ENCODE measurements at regions not wholly inside any gene's neighbourhood (a gene's known extent, or its start where the extent isn't known, plus 50 kb on each side); places are given as distances from the start of the nearest gene placed in this dataset.

DNA sequence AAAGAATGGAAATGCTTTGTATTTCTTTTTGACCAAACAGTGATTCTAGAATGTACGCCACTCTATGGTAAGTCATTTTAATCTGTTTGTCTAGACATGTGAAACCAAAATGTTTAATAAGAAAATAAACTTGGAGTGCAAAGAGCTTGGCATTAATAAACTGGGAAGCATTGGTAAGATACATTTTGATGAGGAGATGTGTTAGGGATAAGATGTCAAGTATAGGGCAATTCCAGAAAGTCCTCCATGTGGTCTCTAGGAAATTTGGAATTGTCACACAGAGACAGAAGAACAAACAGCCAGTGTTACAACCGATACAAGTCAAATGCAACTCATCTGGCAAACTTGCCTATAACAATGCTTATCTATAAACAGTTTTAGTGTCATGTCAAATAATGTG is 410.7 kb upstream of the SEMA3A start:
- no peak for DNase-seq (ENCODE audit: extremely low read depth in 1 of 11, low read depth in 9 of 11, low spot score in 4 of 11)

DNA sequence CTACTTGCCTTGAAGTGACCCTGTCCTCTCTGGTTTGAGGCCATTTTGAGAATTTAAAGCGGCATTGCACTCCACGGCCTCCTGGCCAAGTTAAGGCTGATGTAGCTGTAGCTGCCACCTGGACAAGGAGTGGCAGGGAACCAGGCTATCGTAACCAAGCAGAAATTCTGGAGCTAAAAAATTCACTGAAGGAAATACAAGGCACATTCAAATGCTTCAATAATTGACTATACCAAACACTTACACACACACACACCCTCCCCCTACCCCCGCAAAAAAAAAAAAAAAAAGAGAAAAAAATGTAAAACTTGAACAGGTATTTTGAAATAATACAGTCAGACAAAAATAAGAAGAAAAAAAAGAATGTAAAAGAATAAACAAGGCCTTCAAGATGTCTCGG is 409.0 kb upstream of the SEMA3A start:
- DNase-seq (ENCODE audit: extremely low read depth in 1 of 11, low read depth in 9 of 11, low spot score in 4 of 11), result no peak

DNA sequence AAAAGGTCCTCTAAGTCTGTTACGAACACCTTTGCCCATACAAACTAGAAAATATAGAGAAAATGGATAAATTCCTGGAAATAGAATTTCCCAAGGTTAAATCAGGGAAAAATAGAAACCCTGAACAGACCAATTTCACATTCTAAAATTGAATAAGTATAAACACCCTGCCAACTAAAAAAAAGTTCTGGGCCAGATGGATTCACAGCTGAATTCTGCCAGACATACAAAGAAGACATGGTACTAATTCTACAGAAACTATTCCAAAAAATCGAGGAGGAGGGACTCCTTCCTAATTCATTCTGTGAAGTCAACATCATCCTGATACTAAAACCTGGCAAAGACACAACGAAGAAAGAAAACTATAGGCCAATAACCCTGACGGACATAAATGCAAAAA is 400.4 kb upstream of the SEMA3A start:
- DNase-seq (ENCODE audit: extremely low read depth in 1 of 11, low read depth in 9 of 11, low spot score in 4 of 11), result no peak

DNA sequence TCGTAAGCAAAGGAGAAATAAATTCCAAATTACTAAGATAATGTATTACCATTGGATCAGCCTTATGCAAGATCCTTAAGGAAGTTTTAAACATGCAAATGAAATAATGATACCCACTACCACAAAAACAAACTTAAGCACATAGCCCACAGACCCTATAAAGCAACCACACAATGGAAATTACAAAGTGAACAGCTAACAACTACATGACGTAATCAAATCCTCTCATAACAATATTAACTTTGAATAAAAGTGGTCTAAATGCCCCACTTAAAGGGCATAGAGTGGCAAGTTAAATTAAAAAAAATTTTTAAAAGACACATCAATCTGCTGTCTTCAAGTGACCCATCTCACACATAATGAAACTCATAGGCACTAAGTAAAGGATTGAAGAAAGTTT is 397.3 kb upstream of the SEMA3A start:
- DNase-seq (ENCODE audit: extremely low read depth in 1 of 11, low read depth in 9 of 11, low spot score in 4 of 11), result no peak

DNA sequence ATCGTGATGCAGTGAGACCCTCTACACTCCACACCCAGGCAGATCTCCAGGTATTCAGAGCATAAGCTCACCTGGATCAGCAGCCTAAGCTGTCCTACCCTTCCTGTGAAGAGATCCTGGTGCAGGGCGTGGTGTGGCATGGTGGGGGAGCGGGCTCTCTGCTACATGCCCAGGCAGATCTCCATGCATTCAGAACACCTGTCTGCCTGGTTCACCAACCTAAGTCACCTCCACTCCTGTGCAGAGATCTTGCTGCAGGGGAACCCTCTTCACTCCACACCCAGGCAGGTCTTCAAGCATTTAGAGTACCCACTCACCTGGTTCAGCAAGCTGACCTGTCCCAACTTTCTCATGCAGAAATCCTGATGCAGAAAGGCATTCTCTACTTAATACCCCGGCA is 394.4 kb upstream of the SEMA3A start:
- DNase-seq (ENCODE audit: extremely low read depth in 1 of 11, low read depth in 9 of 11, low spot score in 4 of 11), result no peak

DNA sequence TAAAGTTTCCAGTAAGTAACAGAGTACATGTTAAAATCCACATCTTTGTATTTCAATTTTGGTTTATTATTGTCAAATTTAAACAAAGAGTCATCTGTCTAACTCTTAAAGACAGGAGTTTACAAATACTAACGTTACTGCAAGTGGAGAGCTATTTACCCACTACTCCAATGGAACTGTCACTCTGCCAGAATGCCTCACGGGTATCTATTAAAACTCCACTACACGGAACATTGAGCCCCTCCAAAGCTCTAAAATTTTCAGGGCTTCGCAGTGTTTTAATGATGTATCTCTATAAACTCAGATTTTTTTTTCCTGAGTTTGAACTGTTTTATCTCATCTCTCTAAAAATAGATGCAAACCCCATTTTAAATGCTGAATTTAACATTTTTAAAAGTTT is 388.7 kb upstream of the SEMA3A start:
- no peak for DNase-seq (ENCODE audit: extremely low read depth in 1 of 11, low read depth in 9 of 11, low spot score in 4 of 11)

DNA sequence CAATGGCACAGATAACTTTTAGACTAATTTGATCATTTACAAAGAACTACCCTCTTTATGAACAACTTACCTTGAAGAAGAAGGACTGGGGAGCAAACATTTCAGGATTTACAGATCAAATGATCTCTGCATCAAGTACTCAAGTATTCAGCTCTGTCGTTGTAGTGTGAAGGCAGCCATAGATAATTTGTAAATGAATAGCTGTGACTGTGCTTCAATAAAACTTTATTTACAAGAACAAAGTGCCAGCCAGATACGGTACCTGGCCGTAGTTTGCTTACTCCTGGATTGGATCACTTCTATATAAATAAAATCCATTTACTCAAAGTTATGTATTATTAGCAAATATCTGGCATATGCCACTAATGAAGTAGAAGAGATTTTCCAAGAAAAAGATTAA is 388.2 kb upstream of the SEMA3A start:
- no peak for DNase-seq (ENCODE audit: extremely low read depth in 1 of 11, low read depth in 9 of 11, low spot score in 4 of 11)

DNA sequence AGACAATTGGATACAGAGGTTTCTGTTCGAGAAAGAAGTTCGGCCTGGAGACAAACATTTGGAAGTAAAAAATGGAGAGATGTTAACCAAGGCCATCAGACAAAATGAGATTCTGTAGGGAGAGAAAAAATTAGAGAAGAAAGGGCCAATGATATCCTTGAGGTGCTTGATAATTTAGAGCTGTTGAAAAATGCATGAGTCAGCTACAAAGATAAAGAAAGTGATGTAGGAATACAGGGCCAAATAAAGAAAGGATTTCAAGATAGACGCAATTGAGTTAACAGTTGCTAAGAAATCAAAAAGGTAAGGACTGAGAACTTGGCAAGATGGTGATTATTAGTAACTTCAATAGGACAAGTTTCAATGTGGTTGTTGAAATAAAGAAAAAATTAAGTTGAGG is 384.2 kb upstream of the SEMA3A start:
- DNase-seq (ENCODE audit: extremely low read depth in 1 of 11, low read depth in 9 of 11, low spot score in 4 of 11), result no peak

DNA sequence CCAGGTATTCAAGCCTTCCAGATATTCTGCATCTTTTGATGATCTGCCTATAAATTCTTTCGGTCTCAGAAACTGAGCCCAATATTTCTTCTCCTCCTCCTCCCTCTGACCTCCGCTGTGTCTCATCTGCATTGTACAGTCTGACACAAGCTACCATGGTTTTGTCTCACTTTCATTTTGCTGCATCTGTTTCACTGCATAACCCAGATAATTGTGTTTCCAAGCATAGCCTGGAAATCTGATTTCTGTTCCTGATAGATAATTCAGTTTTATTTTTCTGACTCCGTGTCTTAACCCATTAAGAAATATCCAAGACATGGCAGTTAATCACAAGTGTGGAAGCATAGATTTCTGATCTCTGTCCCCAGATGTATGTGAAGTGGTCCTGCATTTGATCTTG is 374.2 kb upstream of the SEMA3A start:
- DNase-seq (ENCODE audit: extremely low read depth in 1 of 11, low read depth in 9 of 11, low spot score in 4 of 11), result no peak

DNA sequence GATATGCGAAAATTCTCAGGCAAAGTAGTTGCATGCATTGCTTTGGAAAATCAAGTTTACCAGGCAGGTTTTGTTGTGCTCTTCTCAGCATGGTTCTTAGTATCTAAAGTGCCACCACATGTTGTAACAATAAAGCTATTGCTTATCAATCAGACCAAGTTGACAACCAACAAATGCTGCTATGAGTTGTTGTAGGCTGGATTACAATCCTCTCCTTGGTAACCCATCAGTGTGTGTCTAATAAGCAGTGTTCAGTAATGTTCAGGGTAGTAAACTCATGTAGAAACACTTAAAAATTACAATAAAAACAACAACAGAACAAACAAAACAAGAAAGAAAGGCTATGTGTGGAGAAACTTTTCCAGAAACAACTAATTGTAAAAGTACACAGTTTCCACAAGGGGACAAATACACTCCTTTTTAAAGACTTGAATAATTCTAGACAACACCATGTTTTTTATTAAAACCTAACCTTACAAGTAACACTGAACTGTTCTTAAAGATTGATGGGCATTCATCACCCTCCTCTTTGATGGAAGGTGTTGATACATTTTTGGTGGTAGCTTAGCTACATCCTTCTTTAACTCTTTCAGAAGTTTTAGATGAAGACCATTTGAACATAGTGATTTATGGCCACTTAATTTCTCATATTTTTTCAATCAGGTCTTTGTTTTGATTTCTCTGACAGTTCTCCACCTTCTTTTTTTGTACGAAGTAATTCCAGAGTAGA is 370.9 kb upstream of the SEMA3A start:
- no peak for DNase-seq (ENCODE audit: extremely low read depth in 1 of 11, low read depth in 9 of 11, low spot score in 4 of 11)

DNA sequence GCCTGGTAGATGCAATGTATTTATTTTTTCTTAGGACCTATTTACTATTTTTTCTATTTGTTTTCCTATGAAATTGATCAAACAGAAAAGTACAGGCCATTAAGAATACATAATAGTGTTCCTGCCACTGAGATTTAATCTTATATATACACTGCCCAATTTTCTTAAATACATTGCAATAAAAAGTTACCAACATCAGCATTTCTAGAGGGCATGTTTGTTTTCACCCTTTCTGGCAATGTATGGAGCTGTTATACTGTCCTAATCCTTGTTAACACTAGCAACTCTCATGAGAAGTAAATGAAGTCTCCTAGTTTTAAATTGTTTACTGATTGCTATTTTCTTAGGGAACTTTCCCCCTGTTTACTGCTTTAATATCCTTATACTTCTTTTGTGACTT is 359.1 kb upstream of the SEMA3A start:
- no peak for DNase-seq (ENCODE audit: extremely low read depth in 1 of 11, low read depth in 9 of 11, low spot score in 4 of 11)

DNA sequence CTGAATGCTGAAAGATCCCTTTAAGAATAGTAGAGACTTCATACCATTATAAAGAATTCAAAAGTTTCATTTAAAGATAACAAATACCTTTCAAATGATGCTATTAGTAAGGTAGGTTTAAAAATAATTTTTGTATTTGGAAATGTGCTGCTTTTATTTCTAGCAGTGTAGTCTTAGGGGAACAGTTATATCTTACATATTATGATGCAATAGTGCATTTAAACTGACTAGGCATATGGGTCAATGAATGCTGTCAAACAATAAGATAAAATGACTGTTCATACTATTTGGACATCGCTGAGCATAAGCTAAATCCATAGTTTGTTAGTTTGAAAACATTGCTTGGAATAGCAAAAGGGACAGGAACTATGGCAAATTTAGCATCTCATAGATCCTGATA is 354.8 kb upstream of the SEMA3A start:
- DNase-seq (ENCODE audit: extremely low read depth in 1 of 11, low read depth in 9 of 11, low spot score in 4 of 11), result no peak

DNA sequence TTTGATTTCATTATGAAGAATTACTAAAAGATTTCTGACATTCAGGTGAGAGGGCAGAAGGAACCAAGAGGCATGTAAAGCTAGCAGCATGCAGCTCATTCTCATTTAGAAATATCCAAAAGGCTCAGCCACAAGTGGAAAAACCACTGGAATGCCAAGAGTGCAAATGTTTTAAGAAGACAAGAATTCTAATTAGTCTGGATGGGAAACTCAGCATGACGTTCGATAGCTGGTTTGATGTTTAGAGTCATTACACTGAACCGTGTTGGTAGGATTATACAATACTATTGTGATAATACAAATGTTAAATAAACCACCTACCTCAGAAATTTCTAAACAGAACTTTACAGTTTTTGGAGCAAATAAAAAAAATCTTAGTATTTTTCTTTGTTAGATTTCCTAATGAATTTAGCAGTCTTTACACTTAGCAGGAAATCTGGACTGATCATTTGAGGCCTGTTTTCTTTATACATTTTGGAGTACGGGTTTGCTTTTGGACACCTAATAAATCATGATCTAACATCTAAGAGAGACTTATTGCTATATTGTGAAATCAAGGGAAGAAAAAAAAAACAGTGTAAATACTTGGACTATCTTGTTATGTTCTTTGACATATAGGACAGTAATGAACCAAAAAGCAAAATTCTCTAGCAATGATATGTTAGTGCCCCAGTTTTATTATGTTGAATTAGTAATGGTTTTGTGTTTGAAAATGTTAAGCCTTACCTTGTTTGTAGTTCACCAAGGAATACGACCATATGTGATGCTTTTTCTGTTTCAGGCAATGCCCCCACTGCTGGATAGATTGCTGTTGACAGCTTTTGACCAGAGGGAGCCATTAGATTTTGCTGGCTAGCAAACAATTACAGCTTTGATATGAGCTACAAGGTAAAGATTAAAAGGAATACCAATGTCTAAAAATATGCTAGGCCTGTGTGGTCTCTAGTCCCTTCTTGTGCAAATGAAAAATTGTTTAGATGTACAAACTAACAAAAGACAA is 354.1 kb upstream of the SEMA3A start:
- DNase-seq (ENCODE audit: extremely low read depth in 1 of 11, low read depth in 9 of 11, low spot score in 4 of 11), result no peak

DNA sequence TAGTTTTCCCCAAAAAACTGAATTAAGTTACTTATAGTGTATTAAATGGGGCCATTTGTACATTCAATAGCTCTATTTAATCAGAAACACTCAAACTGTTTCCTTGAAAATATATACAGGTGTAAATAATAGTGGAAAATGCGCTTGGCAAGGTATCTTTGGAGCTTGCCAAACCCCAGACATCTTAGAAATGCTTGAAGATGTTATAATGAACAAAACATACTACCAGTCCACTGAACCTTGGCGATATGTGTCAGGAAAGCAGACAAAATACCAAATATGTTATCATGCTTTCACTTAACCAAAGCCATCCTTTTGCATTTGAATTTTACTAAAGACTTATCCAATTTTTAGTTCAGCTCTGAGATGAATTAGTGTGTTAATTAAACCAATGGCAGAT is 352.7 kb upstream of the SEMA3A start:
- no peak for DNase-seq (ENCODE audit: extremely low read depth in 1 of 11, low read depth in 9 of 11, low spot score in 4 of 11)

DNA sequence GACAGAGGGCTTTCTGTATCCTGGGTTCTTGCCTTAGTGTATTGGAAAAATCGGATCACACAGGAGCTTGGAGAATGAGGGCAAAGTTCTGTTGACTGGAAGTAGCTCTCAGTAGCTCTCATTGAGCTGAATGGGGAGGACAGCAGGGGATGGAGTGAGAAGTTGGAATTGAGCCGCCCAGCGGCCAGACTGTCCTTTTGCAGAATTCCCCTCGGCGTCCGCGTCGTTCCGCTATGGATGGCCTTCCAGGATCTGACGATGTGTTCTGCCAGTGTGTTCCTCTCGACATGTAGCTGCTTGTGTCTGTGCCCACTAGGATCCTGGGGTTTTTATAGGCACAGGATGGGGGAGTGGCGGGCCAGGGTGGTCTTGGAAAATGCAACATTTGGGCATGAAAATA is 351.8 kb upstream of the SEMA3A start:
- no peak for DNase-seq (ENCODE audit: extremely low read depth in 1 of 11, low read depth in 9 of 11, low spot score in 4 of 11)

DNA sequence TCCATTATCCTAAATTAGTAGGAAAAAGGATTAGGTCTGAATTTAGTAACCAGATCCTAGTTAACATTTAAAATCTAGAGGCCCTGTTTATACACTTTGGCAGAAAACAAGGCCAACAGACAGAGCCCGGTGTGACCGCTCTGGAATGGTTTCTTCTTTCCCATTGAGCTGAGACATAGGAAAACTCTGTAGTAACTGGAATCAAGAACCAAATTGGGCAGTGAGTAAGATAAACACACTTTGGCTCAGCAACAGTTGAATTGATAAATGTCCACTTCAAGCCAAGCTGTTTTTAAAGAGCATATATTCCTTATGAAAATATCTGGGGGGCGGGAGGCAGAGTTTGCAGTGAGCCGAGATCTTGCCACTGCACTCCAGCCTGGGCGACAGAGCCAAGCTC is 343.7 kb upstream of the SEMA3A start:
- DNase-seq (ENCODE audit: extremely low read depth in 1 of 11, low read depth in 9 of 11, low spot score in 4 of 11), result no peak

DNA sequence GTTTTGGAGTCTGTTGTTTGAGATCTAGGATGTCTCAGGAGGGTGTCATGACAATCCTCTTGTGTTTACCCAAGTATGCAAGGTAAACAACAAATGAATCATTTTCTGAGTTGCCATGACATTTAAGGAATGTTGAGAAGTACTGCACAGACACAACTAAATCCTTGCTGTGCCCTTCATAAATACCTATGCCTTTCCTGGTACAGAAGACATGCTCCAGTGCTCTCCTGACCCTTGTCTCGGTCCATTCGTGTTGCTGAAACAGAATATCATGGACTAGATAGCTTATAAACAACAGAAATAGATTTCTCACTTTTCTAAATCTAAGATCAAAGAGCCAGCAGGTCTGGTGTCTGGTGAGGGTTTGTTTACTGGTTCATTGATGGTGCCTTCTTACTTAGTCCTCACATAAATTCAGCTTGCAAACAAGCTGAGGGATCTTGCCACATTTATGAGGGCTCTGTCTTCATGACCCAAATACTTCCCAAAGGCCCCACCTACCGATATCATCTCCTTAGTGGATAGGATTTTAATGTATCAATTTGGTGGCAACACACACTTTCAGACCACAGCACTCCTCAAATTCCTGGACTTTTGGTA is 341.8 kb upstream of the SEMA3A start:
- peak in 3 of 11 donors; percentile 8 to 31 (median 14) for DNase-seq (ENCODE audit: extremely low read depth in 1 of 11, low read depth in 9 of 11, low spot score in 4 of 11)

DNA sequence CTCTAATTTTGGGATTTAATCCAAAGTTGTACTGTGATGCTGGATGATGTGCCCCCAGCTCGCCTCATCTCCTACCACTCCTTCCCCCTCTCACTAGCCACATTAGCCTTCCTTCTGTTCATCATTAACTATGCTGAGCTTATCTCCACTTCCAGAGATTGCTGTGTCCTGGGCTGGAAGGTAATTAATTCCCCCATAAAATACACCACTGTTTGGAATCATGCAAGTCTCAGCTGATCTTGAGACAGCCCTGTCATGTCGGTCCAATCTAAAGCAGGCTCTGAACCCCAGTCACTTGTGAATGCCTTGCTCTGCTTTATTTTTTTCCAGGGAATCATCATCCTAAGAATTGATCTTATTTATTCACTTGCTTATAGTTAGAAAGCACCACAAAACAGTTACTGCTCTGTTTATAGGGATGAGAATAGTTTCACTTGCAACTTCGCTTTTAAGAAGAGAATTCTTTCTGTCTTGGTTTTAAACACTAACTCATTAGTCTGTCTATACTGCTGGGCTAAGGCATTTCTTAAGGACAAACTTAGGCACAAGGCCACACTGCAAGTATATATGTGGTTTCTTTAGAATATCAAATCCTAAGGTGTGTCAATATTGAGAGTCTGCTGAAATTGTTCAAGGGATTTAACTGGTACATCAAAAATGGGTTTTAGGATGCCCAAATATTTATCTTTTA is 341.1 kb upstream of the SEMA3A start:
- DNase-seq (ENCODE audit: extremely low read depth in 1 of 11, low read depth in 9 of 11, low spot score in 4 of 11), result no peak

DNA sequence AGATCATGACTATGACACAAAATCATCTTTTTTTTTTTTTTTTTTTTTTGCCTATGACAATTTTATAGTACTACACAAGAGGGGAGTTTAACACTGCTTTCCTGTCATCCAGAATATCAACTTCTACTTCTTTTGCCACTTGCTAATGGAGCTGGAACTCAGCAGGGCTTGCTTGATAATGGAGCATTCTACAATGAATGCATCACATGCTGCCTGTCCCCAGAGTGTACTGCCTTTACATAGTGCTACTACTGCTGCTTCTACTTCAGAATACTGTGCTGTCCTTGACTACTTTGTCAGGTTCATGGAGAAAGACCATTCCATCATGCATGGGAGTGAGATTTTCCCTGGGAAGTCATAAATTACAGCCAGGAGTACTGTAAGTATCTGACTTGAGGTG is 338.6 kb upstream of the SEMA3A start:
- no peak for DNase-seq (ENCODE audit: extremely low read depth in 1 of 11, low read depth in 9 of 11, low spot score in 4 of 11)

DNA sequence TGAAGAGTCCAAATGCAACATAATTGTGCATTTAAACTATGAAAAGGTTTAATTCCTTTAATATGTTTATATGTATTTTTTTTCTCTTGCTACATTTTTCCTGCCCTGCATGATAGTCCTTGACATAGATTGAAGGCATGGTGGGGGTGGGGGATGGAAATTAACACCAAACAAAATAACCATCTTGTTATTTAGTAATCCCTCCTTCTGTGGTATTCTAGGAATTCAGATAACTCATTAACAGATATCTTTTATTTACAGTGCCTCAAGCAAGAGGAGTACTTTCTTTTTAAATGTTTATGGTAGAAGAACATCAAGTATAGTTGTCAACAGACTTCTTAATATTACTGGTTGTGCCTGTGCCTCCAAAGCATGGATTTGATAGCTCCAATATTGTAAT is 337.6 kb upstream of the SEMA3A start:
- peak in 1 of 11 donors; percentile 17 for DNase-seq (ENCODE audit: extremely low read depth in 1 of 11, low read depth in 9 of 11, low spot score in 4 of 11)

Data from renal cortex interstitium (tissue), 11 donors.